Natural killer cell (primary cell): ENCODE measurements at regions not wholly inside any gene's neighbourhood (a gene's known extent, or its start where the extent isn't known, plus 50 kb on each side); places are given as distances from the start of the nearest gene placed in this dataset.

Experiments
- ATAC-seq, 3 donors: fragments of 150-1000 bp in 2 of 3; fragments of 200-7000 bp in 1 of 3; cut with Tn5 transposase; 1 replicate in 1 of 3; 2 replicates in 2 of 3; pipeline ENCODE4 v1.10.0; 2021; ENCODE audit warnings: mild to moderate bottlenecking in 2 of 3, moderate library complexity in 2 of 3
- DNase-seq, 2 donors: peaks; one replicate each; pipeline versions ENCODE4 v3.0.0 to v3.0.0-alpha.2; 2013 to 2021; ENCODE audit warnings: mixed read lengths in 1 of 2
- H3K27ac ChIP-seq: one replicate; pipeline ENCODE4 v1.5.1; 2013; ENCODE audit warnings: mild to moderate bottlenecking, low read length
- H3K27me3 ChIP-seq: one replicate; pipeline ENCODE4 v1.6.1; 2013; ENCODE audit warnings: low read length; ENCODE audit not compliant: control insufficient read depth, insufficient read depth
- H3K36me3 ChIP-seq: one replicate; pipeline ENCODE4 v1.6.1; 2013; ENCODE audit warnings: low read length; ENCODE audit not compliant: control insufficient read depth, insufficient read depth
- H3K4me1 ChIP-seq: one replicate; pipeline ENCODE4 v1.6.1; 2013; ENCODE audit warnings: low read length; ENCODE audit not compliant: control insufficient read depth, insufficient read depth
- H3K4me3 ChIP-seq: one replicate; pipeline ENCODE4 v1.5.1; 2013; ENCODE audit warnings: low read length
- H3K9me3 ChIP-seq: one replicate; pipeline ENCODE4 v1.6.1; 2013; ENCODE audit warnings: low read length; ENCODE audit not compliant: control insufficient read depth, insufficient read depth
- H3K27ac Mint-ChIP-seq, 2 donors: one replicate each; pipeline ENCODE4 v1.8.0; 2022; ENCODE audit warnings: mild to moderate bottlenecking in 2 of 2, mixed read lengths in 2 of 2, moderate library complexity in 1 of 2
- H3K27me3 Mint-ChIP-seq, 2 donors: one replicate each; pipeline ENCODE4 v1.8.0; 2022; ENCODE audit warnings: low read depth in 2 of 2, mixed read lengths in 2 of 2
- H3K36me3 Mint-ChIP-seq: one replicate; pipeline ENCODE4 v1.8.0; 2022; ENCODE audit warnings: mixed read lengths
- H3K4me1 Mint-ChIP-seq, 2 donors: one replicate each; pipeline ENCODE4 v1.8.0; 2022; ENCODE audit warnings: mixed read lengths in 2 of 2
- H3K4me3 Mint-ChIP-seq: one replicate; pipeline ENCODE4 v1.8.0; 2022; ENCODE audit warnings: mild to moderate bottlenecking, moderate library complexity, mixed read lengths
- H3K9me3 Mint-ChIP-seq, 2 donors: one replicate each; pipeline ENCODE4 v1.8.0; 2022; ENCODE audit warnings: mixed read lengths in 2 of 2
- CTCF ChIP-seq: fragments of 200-600 bp; IDR thresholded peaks from one replicate; pipeline ENCODE4 v1.8.0; 2022; ENCODE audit warnings: antibody characterized with exemption
- WGBS: methylation state at CpG from one replicate; pipeline ENCODE4 v1.1.7; 2013; ENCODE audit warnings: missing lambda C conversion rate; ENCODE audit not compliant: insufficient coverage; 5-methylcytosine and 5-hydroxymethylcytosine counted together
- intact Hi-C: fragments of 100-400 bp; cut with micrococcal nuclease; formaldehyde crosslinking; loops from one replicate; pipeline ENCODE4 v1.14.2; 2022

GRCh38 chr20:60262967-60263603, 304.9 kb downstream of the CDH26 start:
- ATAC-seq: peak; percentile 60 to 80 (median 64)
- intact Hi-C loops: loop anchor here (1.0 to 2.0 kb wide), 4 partner anchors 52 to 314 kb away; no protein-coding TSS in a partner anchor

GRCh38 chr20:60263725-60264709, 305.8 kb downstream of the CDH26 start:
- Histone ChIP-seq H3K4me3 (no peak overlapping the region), H3K9me3 (no peaks in the 10 kb centered on the region), H3K27ac (no peak overlapping the region), H3K36me3 (no peaks in the 10 kb centered on the region), H3K4me1 (no peaks in the 10 kb centered on the region), H3K27me3 (no peaks in the 10 kb centered on the region)
- Mint-ChIP-seq H3K4me1 (no peaks in the 10 kb centered on the region), H3K27me3 (no peaks in the 10 kb centered on the region), H3K27ac (no peak overlapping the region), H3K4me3 (no peak overlapping the region), H3K36me3 (no peaks in the 10 kb centered on the region), H3K9me3 (no peaks in the 10 kb centered on the region)
- ATAC-seq (no peak), DNase-seq (no peak)
- WGBS: 84% methylated on average over 15 of the region's 18 CpGs
- intact Hi-C loops: loop anchor here (1.0 to 2.0 kb wide), 4 partner anchors 53 to 315 kb away; no protein-coding TSS in a partner anchor
- no peak for TF ChIP-seq CTCF

More at GRCh38 chr20:60262967-60263603, 304.9 kb downstream of the CDH26 start:
- H3K9me3 ChIP-seq: no peaks in the 10 kb centered on the region
- H3K27me3 Mint-ChIP-seq: no peaks in the 10 kb centered on the region
- WGBS: 16% methylated on average over 4 of the region's 4 CpGs
- H3K4me3 ChIP-seq: no peak overlapping the region
- H3K9me3 Mint-ChIP-seq: no peaks in the 10 kb centered on the region
- no peaks in the 10 kb centered on the region for H3K27me3 ChIP-seq
- H3K36me3 ChIP-seq: no peaks in the 10 kb centered on the region
- no peak overlapping the region for H3K4me3 Mint-ChIP-seq
- no peaks in the 10 kb centered on the region for H3K4me1 ChIP-seq
- no peaks in the 10 kb centered on the region for H3K36me3 Mint-ChIP-seq
- DNase-seq: peak; percentile 56 to 76
- no peak overlapping the region for H3K27ac Mint-ChIP-seq
- H3K27ac ChIP-seq: no peak overlapping the region
- no peaks in the 10 kb centered on the region for H3K4me1 Mint-ChIP-seq
- TF ChIP-seq CTCF: peak; percentile 94

GRCh38 chr20:60266177-60266823, 308.1 kb downstream of the CDH26 start:
- no peak for TF ChIP-seq CTCF
- Mint-ChIP-seq H3K4me3 (no peak overlapping the region), H3K9me3 (no peaks in the 10 kb centered on the region), H3K27ac (no peak overlapping the region), H3K27me3 (no peaks in the 10 kb centered on the region), H3K4me1 (no peaks in the 10 kb centered on the region), H3K36me3 (no peaks in the 10 kb centered on the region)
- Histone ChIP-seq H3K27ac (no peak overlapping the region), H3K9me3 (no peaks in the 10 kb centered on the region), H3K36me3 (no peaks in the 10 kb centered on the region), H3K4me1 (no peaks in the 10 kb centered on the region), H3K4me3 (no peak overlapping the region), H3K27me3 (no peaks in the 10 kb centered on the region)
- 77% methylated on average over 7 of the region's 9 CpGs for WGBS
- intact Hi-C loops: no loop called here
- DNase-seq: peak in 1 of 2 donors; percentile 36
- ATAC-seq: no peak
